Ovary (tissue), 7 donors: ENCODE measurements at regions not wholly inside any gene's neighbourhood (a gene's known extent, or its start where the extent isn't known, plus 50 kb on each side); places are given as distances from the start of the nearest gene placed in this dataset.

Experiments
- DNase-seq, 5 donors: peaks; one replicate each; pipeline ENCODE4 v3.0.0-alpha.2; 2019 to 2020
- H3K27ac ChIP-seq, 2 donors: fragments of 200-600 bp; one replicate each; pipeline versions ENCODE4 v1.5.1 to v1.8.0; 2019 to 2022
- H3K27me3 ChIP-seq: fragments of 200-600 bp; one replicate; pipeline ENCODE4 v1.8.0; 2022
- H3K36me3 ChIP-seq: fragments of 200-600 bp; sonication (generic); one replicate; pipeline ENCODE4 v1.5.1; 2019
- H3K4me1 ChIP-seq: one replicate; pipeline ENCODE4 v1.8.1; 2013; ENCODE audit warnings: mild to moderate bottlenecking, moderate library complexity; ENCODE audit not compliant: insufficient read depth
- H3K4me3 ChIP-seq: fragments of 200-600 bp; sonication (generic); one replicate; pipeline ENCODE4 v1.5.1; 2017
- H3K9me3 ChIP-seq, 2 donors: fragments of 200-600 bp in 1 of 2; sonication (generic) in 1 of 2; one replicate each; pipeline versions ENCODE4 v1.5.1 to v1.8.1; 2013 to 2019; ENCODE audit warnings: mild to moderate bottlenecking in 1 of 2, moderate library complexity in 1 of 2
- EP300 ChIP-seq: sonication (generic); formaldehyde crosslinking; IDR thresholded peaks from one replicate; pipeline ENCODE4 v1.6.1; 2017; ENCODE audit warnings: antibody characterized with exemption
- POLR2A ChIP-seq: fragments of 450-650 bp; IDR thresholded peaks from one replicate; pipeline ENCODE4 v1.6.1; 2017; ENCODE audit warnings: antibody characterized with exemption, mild to moderate bottlenecking, moderate library complexity
- WGBS, 3 donors: extraction: QIAGEN DNeasy Blood & Tissue Kit in 1 of 3; methylation state at CpG; one replicate each; pipeline versions ENCODE4 v1.1.5 to v1.1.7; 2013 to 2017; 5-methylcytosine and 5-hydroxymethylcytosine counted together
- intact Hi-C, 4 donors: fragments of 100-400 bp; cut with DNase I; formaldehyde crosslinking; loops; one replicate each; pipeline versions ENCODE4 v1.11.0 to v1.15.1; 2022 to 2023
- TF ChIP-seq, protein P1 (sequence below), 3 donors: fragments of 450-650 bp in 2 of 3; fragments of 200-600 bp in 1 of 3; IDR thresholded peaks; one replicate each; pipeline versions ENCODE4 v1.5.1 to v1.8.0; 2016 to 2022; ENCODE audit warnings: antibody characterized with exemption in 3 of 3, mild to moderate bottlenecking in 1 of 3
- donor health status: DM: no; HTN: no; CAD: no; lungs with moderate emphysema.
- donor health status: DM: no; HTN: no; CAD: no.
- donor health status: Bipolar disorder and iron deficiency.
- donor health status: DM: no; HTN: no; CAD: no.
- donor health status: DM: yes; HTN: yes; CAD: no.

DNA sequence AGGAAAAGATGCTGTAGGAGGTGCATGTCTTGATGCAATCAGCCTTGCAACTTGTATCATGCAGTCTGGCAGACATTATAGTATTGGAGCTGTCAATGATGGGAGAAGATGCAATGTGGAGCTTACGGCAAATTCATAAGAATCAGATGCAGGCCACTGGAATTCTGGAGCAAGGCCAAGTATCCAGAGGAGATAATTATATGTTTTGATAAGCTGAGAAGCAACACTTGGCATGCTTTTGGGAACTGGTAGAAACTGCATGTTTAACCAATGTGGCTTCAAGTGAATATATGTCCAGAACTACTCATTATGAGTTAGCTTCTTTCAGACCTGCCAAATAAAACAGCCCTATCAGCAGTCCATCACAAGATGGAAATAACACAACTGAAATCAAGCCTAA is 249.1 kb upstream of the PPFIA2 start:
- Histone ChIP-seq H3K4me3 (no peak overlapping the region), H3K36me3 (no peaks in the 10 kb centered on the region), H3K27ac (no peak overlapping the region), H3K4me1 (no peaks in the 10 kb centered on the region), H3K27me3 (no peaks in the 10 kb centered on the region), H3K9me3 (no peaks in the 10 kb centered on the region)
- no peak for TF ChIP-seq POLR2A
- no peak for TF ChIP-seq EP300
- TF ChIP-seq, protein P1, sequence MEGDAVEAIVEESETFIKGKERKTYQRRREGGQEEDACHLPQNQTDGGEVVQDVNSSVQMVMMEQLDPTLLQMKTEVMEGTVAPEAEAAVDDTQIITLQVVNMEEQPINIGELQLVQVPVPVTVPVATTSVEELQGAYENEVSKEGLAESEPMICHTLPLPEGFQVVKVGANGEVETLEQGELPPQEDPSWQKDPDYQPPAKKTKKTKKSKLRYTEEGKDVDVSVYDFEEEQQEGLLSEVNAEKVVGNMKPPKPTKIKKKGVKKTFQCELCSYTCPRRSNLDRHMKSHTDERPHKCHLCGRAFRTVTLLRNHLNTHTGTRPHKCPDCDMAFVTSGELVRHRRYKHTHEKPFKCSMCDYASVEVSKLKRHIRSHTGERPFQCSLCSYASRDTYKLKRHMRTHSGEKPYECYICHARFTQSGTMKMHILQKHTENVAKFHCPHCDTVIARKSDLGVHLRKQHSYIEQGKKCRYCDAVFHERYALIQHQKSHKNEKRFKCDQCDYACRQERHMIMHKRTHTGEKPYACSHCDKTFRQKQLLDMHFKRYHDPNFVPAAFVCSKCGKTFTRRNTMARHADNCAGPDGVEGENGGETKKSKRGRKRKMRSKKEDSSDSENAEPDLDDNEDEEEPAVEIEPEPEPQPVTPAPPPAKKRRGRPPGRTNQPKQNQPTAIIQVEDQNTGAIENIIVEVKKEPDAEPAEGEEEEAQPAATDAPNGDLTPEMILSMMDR (IDR thresholded peaks at IDR 0.05) = no peak
- intact Hi-C loops = no loop called here
- no peak for DNase-seq
- 51 to 64% (median 55%) methylated on average over 1 of the region's 1 CpG for WGBS, 3 donors

DNA sequence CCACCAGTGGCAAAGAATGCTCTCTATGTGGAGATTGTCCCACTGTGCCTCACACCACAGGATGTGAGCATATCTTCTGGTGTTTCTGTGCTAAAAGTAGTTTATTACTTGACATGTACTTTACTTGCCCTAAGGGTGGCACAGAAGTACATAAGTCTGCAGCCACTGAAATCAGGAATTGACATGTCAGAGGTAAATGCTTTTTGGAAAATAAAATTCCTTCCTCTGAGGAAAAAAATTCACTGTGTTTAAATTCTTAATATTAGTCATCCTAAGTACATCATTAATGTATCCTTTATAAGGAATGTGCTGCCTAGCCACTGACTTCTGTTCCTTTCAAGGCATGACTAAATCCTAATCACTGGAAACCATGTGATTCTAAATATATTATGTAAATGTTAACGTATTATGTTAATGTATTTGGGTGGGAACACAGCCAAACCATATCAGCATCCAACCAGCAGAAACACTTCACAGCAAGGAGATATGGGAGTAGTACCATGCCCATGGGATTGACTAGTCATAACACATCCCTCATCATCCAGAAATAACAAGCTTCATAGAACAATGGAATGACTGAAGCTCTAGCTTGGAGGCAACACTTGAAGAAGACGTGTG is 239.7 kb upstream of the PPFIA2 start:
- no peak for TF ChIP-seq POLR2A
- no peak for TF ChIP-seq EP300
- TF ChIP-seq, protein P1 (IDR thresholded peaks at IDR 0.05) = no peak
- WGBS, 3 donors = 33 to 54% (median 52%) methylated on average over 2 of the region's 2 CpGs
- H3K4me1 ChIP-seq = no peaks in the 10 kb centered on the region
- H3K4me3 ChIP-seq = no peak overlapping the region
- intact Hi-C loops = no loop called here
- no peaks in the 10 kb centered on the region for H3K27me3 ChIP-seq
- H3K27ac ChIP-seq = no peak overlapping the region
- H3K9me3 ChIP-seq = no peaks in the 10 kb centered on the region
- no peaks in the 10 kb centered on the region for H3K36me3 ChIP-seq
- DNase-seq = no peak

DNA sequence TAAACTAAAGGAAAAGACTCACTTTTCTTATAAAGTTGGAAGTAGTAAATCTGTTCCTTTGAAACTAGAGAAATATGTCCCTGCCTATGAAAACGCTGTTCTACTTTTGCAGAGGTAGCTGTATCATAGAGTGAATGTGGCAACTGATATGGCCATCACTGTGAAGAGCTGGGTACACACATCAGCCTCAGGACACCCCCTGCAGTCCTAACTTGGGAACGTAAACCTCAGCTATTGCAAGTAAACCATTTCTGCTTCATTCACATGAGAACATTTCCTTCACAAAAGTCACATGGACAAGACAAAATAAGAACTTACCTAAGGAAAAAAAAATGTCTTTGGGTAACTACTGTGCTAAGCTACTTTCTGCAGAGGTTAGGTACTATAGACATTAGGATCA is 233.3 kb upstream of the PPFIA2 start:
- Histone ChIP-seq H3K27ac (no peak overlapping the region), H3K27me3 (no peaks in the 10 kb centered on the region), H3K36me3 (no peaks in the 10 kb centered on the region), H3K4me1 (no peaks in the 10 kb centered on the region), H3K9me3 (no peaks in the 10 kb centered on the region), H3K4me3 (no peak overlapping the region)
- intact Hi-C loops = no loop called here
- WGBS, 3 donors = 54 to 65% (median 59%) methylated on average over 2 of the region's 2 CpGs
- no peak for TF ChIP-seq POLR2A
- no peak for TF ChIP-seq EP300
- TF ChIP-seq, protein P1 (IDR thresholded peaks at IDR 0.05) = no peak
- no peak for DNase-seq

DNA sequence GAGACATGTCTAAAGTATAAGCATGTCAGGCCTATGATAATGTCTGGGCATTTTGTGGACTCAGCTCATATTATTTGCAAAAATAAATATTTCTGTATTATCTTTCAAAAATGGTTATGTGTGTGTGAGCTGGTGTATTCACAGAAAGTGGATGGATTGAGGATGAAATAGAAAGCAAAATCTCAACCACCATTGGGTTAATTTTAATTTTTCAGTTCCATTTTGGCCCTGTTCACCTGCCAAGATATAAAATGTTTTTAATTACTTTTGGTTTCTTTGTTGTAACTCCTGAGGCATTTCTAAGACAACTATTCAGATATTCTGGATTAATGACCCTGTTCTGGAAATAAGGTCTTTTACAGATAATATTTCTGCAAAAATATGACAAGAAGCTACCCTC is 232.7 kb upstream of the PPFIA2 start:
- TF ChIP-seq POLR2A = no peak
- TF ChIP-seq EP300 = no peak
- TF ChIP-seq, protein P1 (IDR thresholded peaks at IDR 0.05) = no peak
- no peak overlapping the region for H3K27ac ChIP-seq
- no peak for DNase-seq
- intact Hi-C loops = no loop called here
- H3K36me3 ChIP-seq = no peaks in the 10 kb centered on the region
- no peaks in the 10 kb centered on the region for H3K4me1 ChIP-seq
- no peak overlapping the region for H3K4me3 ChIP-seq
- no peaks in the 10 kb centered on the region for H3K9me3 ChIP-seq
- H3K27me3 ChIP-seq = no peaks in the 10 kb centered on the region
